ENCODE measurements at regions not wholly inside any gene's neighbourhood (a gene's known extent, or its start where the extent isn't known, plus 50 kb on each side); places are given as distances from the start of the nearest gene placed in this dataset.

DNA sequence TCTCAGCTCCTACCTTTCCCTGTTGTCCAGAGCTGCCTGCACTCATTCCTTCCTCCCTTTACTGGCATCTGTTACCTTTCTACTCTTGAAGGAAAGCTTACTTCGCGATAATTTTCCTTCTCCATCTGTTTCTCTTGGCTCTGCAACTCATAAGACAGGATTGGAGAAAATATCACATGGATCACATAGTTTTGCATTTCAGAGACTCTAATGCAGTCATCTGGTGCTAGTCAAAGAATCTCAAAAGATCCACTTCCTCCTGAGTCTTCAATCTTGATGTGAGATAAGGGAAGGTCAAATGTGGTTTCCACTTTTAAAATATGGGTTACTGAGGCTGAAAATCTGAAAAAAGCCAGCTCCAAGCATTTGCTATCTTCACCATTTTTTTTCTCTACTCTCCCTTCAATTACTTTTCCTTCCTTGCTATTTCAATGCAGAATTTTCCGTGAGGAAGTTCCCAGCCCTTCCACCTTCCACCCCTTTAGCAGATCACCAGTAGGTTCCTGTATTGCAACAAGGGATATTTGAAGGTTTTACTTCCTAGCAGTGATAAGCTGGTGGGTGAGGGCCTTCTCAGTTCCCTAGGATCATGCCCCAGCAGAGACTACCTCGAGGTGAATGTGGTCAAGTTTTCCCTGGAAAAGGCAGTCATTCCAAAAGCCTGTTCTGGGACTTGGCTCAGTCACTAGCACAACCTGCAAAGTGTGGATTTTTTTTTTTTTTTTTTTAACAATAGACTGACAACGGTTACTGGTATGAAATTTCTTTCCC is 62.8 kb upstream of the LRRC1 start:
- H3K4me3 ChIP-seq, result no peak overlapping the region
- DNase-seq, result no peak
- intact Hi-C loops (cut with DNase I; ENCODE audit: low total_unique reads), result no loop called here
- no peaks in the 10 kb centered on the region for H3K27me3 ChIP-seq
- no peaks in the 10 kb centered on the region for H3K9me3 ChIP-seq
- no peaks in the 10 kb centered on the region for H3K36me3 ChIP-seq
- no peaks in the 10 kb centered on the region for H3K4me1 ChIP-seq
- TF ChIP-seq, protein P1, sequence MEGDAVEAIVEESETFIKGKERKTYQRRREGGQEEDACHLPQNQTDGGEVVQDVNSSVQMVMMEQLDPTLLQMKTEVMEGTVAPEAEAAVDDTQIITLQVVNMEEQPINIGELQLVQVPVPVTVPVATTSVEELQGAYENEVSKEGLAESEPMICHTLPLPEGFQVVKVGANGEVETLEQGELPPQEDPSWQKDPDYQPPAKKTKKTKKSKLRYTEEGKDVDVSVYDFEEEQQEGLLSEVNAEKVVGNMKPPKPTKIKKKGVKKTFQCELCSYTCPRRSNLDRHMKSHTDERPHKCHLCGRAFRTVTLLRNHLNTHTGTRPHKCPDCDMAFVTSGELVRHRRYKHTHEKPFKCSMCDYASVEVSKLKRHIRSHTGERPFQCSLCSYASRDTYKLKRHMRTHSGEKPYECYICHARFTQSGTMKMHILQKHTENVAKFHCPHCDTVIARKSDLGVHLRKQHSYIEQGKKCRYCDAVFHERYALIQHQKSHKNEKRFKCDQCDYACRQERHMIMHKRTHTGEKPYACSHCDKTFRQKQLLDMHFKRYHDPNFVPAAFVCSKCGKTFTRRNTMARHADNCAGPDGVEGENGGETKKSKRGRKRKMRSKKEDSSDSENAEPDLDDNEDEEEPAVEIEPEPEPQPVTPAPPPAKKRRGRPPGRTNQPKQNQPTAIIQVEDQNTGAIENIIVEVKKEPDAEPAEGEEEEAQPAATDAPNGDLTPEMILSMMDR (IDR thresholded peaks at IDR 0.05), result no peak
- TF ChIP-seq POLR2A (IDR thresholded peaks at IDR 0.05), result no peak
- no peak overlapping the region for H3K27ac ChIP-seq

DNA sequence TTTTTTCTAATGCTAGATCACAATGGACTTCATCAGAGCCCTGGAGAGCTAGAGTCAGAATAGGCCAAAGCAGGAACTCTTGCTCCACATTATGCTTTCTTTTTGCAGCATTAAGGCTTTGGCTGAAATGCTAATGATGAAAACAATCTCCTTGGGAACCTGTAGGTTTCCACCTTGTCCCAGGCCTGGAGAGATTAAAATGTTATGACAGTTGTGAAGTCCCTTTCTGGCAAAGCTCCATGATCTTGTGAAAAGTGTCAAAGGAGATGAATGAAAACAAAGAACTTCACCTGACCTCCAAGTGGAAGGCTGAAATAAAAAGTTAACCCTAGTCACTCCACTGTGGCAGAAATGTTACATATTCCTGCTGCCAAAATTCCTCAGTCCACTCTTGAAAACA is 64.0 kb upstream of the LRRC1 start:
- Histone ChIP-seq H3K36me3 (no peaks in the 10 kb centered on the region), H3K27ac (no peak overlapping the region), H3K9me3 (no peaks in the 10 kb centered on the region), H3K4me3 (no peak overlapping the region), H3K27me3 (no peaks in the 10 kb centered on the region), H3K4me1 (no peaks in the 10 kb centered on the region)
- intact Hi-C loops (cut with DNase I; ENCODE audit: low total_unique reads), result no loop called here
- DNase-seq, result no peak
- TF ChIP-seq POLR2A (IDR thresholded peaks at IDR 0.05), result no peak
- TF ChIP-seq, protein P1 (IDR thresholded peaks at IDR 0.05), result no peak

DNA sequence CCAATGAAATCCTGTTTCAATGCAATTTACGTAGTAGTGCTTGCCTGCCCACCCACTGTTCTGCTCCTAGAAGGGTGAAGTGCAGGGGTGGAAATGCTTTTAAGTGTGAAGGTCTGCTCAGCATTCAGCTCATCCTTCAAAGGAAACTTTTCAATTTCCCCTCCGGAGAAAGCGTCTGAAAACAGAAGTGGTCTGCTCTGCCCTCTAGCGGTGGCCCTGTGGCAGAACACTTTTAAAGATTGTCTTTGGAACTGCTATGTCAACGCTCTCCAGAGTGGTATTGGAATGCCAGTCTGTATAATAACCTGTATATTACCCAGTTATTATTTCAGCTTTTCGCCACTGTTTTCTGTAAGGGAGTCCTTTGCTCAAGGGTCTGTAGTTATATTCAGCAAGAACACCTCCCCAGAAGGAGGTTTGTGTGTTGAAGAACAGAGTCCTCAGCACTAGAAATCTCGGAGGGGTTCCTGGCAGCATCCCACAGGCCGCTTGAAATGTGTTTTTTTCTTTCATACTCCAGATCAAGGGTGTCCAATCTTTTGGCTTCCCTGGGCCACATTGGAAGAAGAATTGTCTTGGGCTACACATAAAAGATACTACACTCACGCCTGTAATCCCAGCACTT is 63.1 kb upstream of the KLHL31 start:
- no peak for TF ChIP-seq POLR2A (IDR thresholded peaks at IDR 0.05)
- TF ChIP-seq, protein P1 (IDR thresholded peaks at IDR 0.05), result peak; percentile 81 to 85 (median 82)
- no peak overlapping the region for H3K27ac ChIP-seq
- H3K4me1 ChIP-seq, result no peaks in the 10 kb centered on the region
- H3K9me3 ChIP-seq, result no peaks in the 10 kb centered on the region
- no peaks in the 10 kb centered on the region for H3K27me3 ChIP-seq
- H3K36me3 ChIP-seq, result no peaks in the 10 kb centered on the region
- intact Hi-C loops (cut with DNase I; ENCODE audit: low total_unique reads), result no loop called here
- DNase-seq, result peak; percentile 35 to 40
- H3K4me3 ChIP-seq, result no peak overlapping the region

DNA sequence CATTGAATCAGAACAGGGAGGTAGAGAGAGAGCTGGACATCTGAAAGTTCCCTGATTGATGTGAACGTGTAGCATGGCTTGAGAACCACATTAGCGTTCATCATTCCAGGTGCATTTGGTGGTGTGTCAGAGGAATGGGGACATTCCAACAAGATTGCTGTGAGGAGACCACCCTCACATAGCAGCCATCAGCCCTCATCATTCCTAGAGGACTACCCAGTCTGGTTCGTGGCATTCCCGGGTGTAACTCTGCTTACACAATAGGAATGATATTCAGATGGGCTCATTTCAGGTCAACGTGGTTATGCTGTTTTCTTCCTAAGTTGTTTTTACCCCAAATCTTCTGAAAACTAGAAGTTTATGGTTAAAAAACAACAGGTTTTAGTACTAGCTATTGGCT is 62.2 kb upstream of the KLHL31 start:
- no peaks in the 10 kb centered on the region for H3K4me1 ChIP-seq
- TF ChIP-seq POLR2A (IDR thresholded peaks at IDR 0.05), result no peak
- TF ChIP-seq, protein P1 (IDR thresholded peaks at IDR 0.05), result no peak
- no peak for DNase-seq
- no peaks in the 10 kb centered on the region for H3K9me3 ChIP-seq
- no peak overlapping the region for H3K27ac ChIP-seq
- no peaks in the 10 kb centered on the region for H3K27me3 ChIP-seq
- no peak overlapping the region for H3K4me3 ChIP-seq
- intact Hi-C loops (cut with DNase I; ENCODE audit: low total_unique reads), result no loop called here
- no peaks in the 10 kb centered on the region for H3K36me3 ChIP-seq

DNA sequence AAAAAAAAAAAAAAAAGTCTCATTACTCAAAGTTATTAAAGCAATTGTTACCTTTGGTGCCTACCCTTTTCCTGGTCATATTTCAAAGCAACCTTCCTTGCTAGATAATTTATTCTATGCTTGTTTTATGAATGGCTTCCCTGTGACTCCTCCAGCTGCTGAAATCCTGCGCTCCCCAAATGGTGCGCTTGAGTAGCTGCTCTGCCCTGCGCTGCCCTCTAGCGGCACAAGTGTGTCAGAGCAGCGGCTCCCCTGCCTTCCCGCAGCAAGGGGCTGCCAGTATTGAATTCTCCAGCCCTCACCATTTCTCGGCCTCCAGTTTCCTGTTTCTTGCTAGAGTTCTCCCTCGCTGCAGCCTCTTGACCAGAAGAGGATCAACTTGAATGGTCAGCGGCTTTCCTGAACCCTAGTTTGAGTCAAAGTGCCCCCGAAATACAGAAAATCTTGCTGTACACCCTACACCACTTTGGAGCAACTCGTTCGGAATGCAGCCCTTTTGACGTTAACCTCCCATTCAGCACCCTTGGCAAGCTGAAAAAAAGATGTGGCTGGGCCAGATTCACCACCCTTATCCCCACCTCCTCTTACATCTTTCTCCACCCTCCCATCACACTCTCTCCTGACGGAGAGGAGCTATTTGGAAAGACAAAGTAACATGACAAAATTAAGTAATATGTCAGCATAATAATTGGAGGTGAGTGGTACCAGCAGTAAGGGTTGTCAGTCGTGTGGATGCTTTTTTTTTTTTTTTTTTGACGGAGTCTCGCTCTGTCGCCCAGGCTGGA is 60.4 kb upstream of the KLHL31 start:
- Histone ChIP-seq H3K27me3 (no peaks in the 10 kb centered on the region), H3K9me3 (no peaks in the 10 kb centered on the region), H3K4me1 (no peaks in the 10 kb centered on the region), H3K4me3 (no peak overlapping the region), H3K36me3 (no peaks in the 10 kb centered on the region), H3K27ac (no peak overlapping the region)
- peak; percentile 67 to 76 for DNase-seq
- TF ChIP-seq, protein P1 (IDR thresholded peaks at IDR 0.05), result peak; percentile 82 to 95 (median 83)
- TF ChIP-seq POLR2A (IDR thresholded peaks at IDR 0.05), result no peak
- intact Hi-C loops (cut with DNase I; ENCODE audit: low total_unique reads), result no loop called here

All from uterus (tissue), 3 donors.